GM23248 (cell line): ENCODE measurements at regions not wholly inside any gene's neighbourhood (a gene's known extent, or its start where the extent isn't known, plus 50 kb on each side); places are given as distances from the start of the nearest gene placed in this dataset.

Source experiments
- DNase-seq: peaks from one replicate; pipeline ENCODE4 v3.0.0-alpha.2; 2015
- H2AFZ ChIP-seq: fragments of 200-600 bp; sonication (generic); 2 replicates; pipeline ENCODE4 v1.6.1; 2016; ENCODE audit warnings: antibody characterized with exemption
- H3F3A ChIP-seq: fragments of 200-600 bp; sonication (generic); 2 replicates; pipeline ENCODE4 v1.6.1; 2016; ENCODE audit warnings: mild to moderate bottlenecking, antibody characterized with exemption, mixed run types; ENCODE audit not compliant: insufficient read depth
- H3K27ac ChIP-seq: fragments of 200-600 bp; sonication (generic); 2 replicates; pipeline ENCODE4 v1.5.1; 2016; ENCODE audit warnings: mild to moderate bottlenecking
- H3K27me3 ChIP-seq: fragments of 200-600 bp; sonication (generic); replicated peaks from 2 replicates; pipeline ENCODE4 v1.6.1; 2016; ENCODE audit warnings: mild to moderate bottlenecking; ENCODE audit not compliant: insufficient read depth
- H3K36me3 ChIP-seq: fragments of 200-600 bp; sonication (generic); 2 replicates; pipeline ENCODE4 v1.6.1; 2016; ENCODE audit warnings: low read depth, mild to moderate bottlenecking
- H3K4me1 ChIP-seq: fragments of 200-600 bp; sonication (generic); 2 replicates; pipeline ENCODE4 v1.6.1; 2016; ENCODE audit warnings: mild to moderate bottlenecking; ENCODE audit not compliant: insufficient read depth
- H3K4me2 ChIP-seq: fragments of 200-600 bp; sonication (generic); one replicate; pipeline ENCODE4 v1.6.1; 2016; ENCODE audit warnings: mild to moderate bottlenecking; ENCODE audit not compliant: unreplicated experiment
- H3K4me3 ChIP-seq: fragments of 200-600 bp; sonication (generic); 2 replicates; pipeline ENCODE4 v1.5.1; 2016; ENCODE audit warnings: mild to moderate bottlenecking
- H3K79me2 ChIP-seq: fragments of 200-600 bp; sonication (generic); 2 replicates; pipeline ENCODE4 v1.6.1; 2016; ENCODE audit warnings: mild to moderate bottlenecking; ENCODE audit not compliant: insufficient read depth
- H3K9ac ChIP-seq: fragments of 200-600 bp; sonication (generic); 2 replicates; pipeline ENCODE4 v1.6.1; 2016; ENCODE audit warnings: mild to moderate bottlenecking
- H3K9me2 ChIP-seq: fragments of 200-600 bp; sonication (generic); 2 replicates; pipeline ENCODE4 v1.6.1; 2016; ENCODE audit warnings: mixed run types, mild to moderate bottlenecking, moderate library complexity; ENCODE audit not compliant: insufficient read depth
- H3K9me3 ChIP-seq: fragments of 200-600 bp; sonication (generic); one replicate; pipeline ENCODE4 v1.6.1; 2017; ENCODE audit warnings: low read depth
- H4K20me1 ChIP-seq: fragments of 200-600 bp; sonication (generic); 2 replicates; pipeline ENCODE4 v1.6.0; 2016; ENCODE audit not compliant: insufficient read depth
- EZH2 ChIP-seq: fragments of 200-600 bp; sonication (generic); IDR thresholded peaks from 2 replicates; pipeline ENCODE4 v1.6.1; 2018; ENCODE audit warnings: antibody characterized with exemption, mild to moderate bottlenecking; ENCODE audit not compliant: insufficient read depth, poor library complexity, severe bottlenecking
- EZH2phosphoT487 ChIP-seq: fragments of 200-600 bp; sonication (generic); IDR thresholded peaks from 2 replicates; pipeline ENCODE4 v1.6.1; 2018; ENCODE audit warnings: antibody characterized with exemption, moderate library complexity, mild to moderate bottlenecking, low read depth; ENCODE audit not compliant: insufficient read depth
- WGBS, 2 experiments: methylation state at CpG; one replicate each; pipeline ENCODE4 v1.1.6; 2015 to 2017; ENCODE audit warnings: low lambda C conversion rate in 2 of 2, low coverage in 1 of 2; ENCODE audit errors: missing lambda C conversion rate in 2 of 2; 5-methylcytosine and 5-hydroxymethylcytosine counted together
- in situ Hi-C: fragments of 300-500 bp; cut with MboI; formaldehyde crosslinking; loops from 2 replicates; pipeline ENCODE4 v1.15.0; 2020

GRCh38 chr10:55062349-55062748 is 261.3 kb upstream of the PCDH15 start:
- no peaks in the 10 kb centered on the region for H3K4me1 ChIP-seq
- no peak for TF ChIP-seq EZH2
- TF ChIP-seq EZH2phosphoT487, result no peak
- H3K79me2 ChIP-seq, result no peaks in the 10 kb centered on the region
- no peak overlapping the region for H2AFZ ChIP-seq
- H3K27me3 ChIP-seq, result no peaks in the 10 kb centered on the region
- no peaks in the 10 kb centered on the region for H3K36me3 ChIP-seq
- H3K4me2 ChIP-seq, result no peak overlapping the region
- in situ Hi-C loops, result no loop called here
- DNase-seq, result no peak
- no peaks in the 10 kb centered on the region for H4K20me1 ChIP-seq
- H3F3A ChIP-seq, result no peaks in the 10 kb centered on the region
- H3K9me3 ChIP-seq, result no peaks in the 10 kb centered on the region
- H3K4me3 ChIP-seq, result no peak overlapping the region
- no peaks in the 10 kb centered on the region for H3K9me2 ChIP-seq
- H3K9ac ChIP-seq, result no peak overlapping the region
- H3K27ac ChIP-seq, result no peak overlapping the region

- H3K36me3 ChIP-seq, result no peaks in the 10 kb centered on the region
- H3K27me3 ChIP-seq, result no peaks in the 10 kb centered on the region
- WGBS, 2 experiments, result 16 to 18% methylated on average over 5 of the region's 5 CpGs
- no peaks in the 10 kb centered on the region for H3K9me3 ChIP-seq
- no peak for DNase-seq
- H2AFZ ChIP-seq, result no peak overlapping the region
- no peaks in the 10 kb centered on the region for H4K20me1 ChIP-seq
- no peak for TF ChIP-seq EZH2
- H3K4me2 ChIP-seq, result no peak overlapping the region
- H3K9me2 ChIP-seq, result no peaks in the 10 kb centered on the region
- no peaks in the 10 kb centered on the region for H3K79me2 ChIP-seq
- no peaks in the 10 kb centered on the region for H3K4me1 ChIP-seq
- H3K9ac ChIP-seq, result no peak overlapping the region
- no peaks in the 10 kb centered on the region for H3F3A ChIP-seq
- in situ Hi-C loops, result no loop called here
- no peak overlapping the region for H3K27ac ChIP-seq
- no peak overlapping the region for H3K4me3 ChIP-seq
These were observed 257.8 kb upstream of the PCDH15 start for GRCh38 chr10:55058800-55059199.

GRCh38 chr10:55051515-55051914 is 250.5 kb upstream of the PCDH15 start:
- H3F3A ChIP-seq, result no peaks in the 10 kb centered on the region
- H3K4me1 ChIP-seq, result no peaks in the 10 kb centered on the region
- no peaks in the 10 kb centered on the region for H3K79me2 ChIP-seq
- H3K36me3 ChIP-seq, result no peaks in the 10 kb centered on the region
- H3K27ac ChIP-seq, result no peak overlapping the region
- no peaks in the 10 kb centered on the region for H4K20me1 ChIP-seq
- H2AFZ ChIP-seq, result no peak overlapping the region
- no peak overlapping the region for H3K4me2 ChIP-seq
- no peak for TF ChIP-seq EZH2
- TF ChIP-seq EZH2phosphoT487, result no peak
- DNase-seq, result no peak
- in situ Hi-C loops, result no loop called here
- no peaks in the 10 kb centered on the region for H3K27me3 ChIP-seq
- no peak overlapping the region for H3K4me3 ChIP-seq
- H3K9ac ChIP-seq, result no peak overlapping the region
- H3K9me3 ChIP-seq, result no peaks in the 10 kb centered on the region
- WGBS, 2 experiments, result 18 to 24% methylated on average over 2 of the region's 2 CpGs
- H3K9me2 ChIP-seq, result no peaks in the 10 kb centered on the region

- no peaks in the 10 kb centered on the region for H3K36me3 ChIP-seq
- H3K79me2 ChIP-seq, result no peaks in the 10 kb centered on the region
- H3K4me2 ChIP-seq, result no peak overlapping the region
- H3K27ac ChIP-seq, result no peak overlapping the region
- 51 to 52% methylated on average over 3 of the region's 3 CpGs for WGBS, 2 experiments
- no peaks in the 10 kb centered on the region for H3K4me1 ChIP-seq
- no peaks in the 10 kb centered on the region for H3F3A ChIP-seq
- TF ChIP-seq EZH2 (no peak), EZH2phosphoT487 (no peak)
- no peaks in the 10 kb centered on the region for H3K9me2 ChIP-seq
- no peak for DNase-seq
- no peaks in the 10 kb centered on the region for H4K20me1 ChIP-seq
- no peak overlapping the region for H3K9ac ChIP-seq
- H3K27me3 ChIP-seq, result no peaks in the 10 kb centered on the region
- no peaks in the 10 kb centered on the region for H3K9me3 ChIP-seq
- no peak overlapping the region for H2AFZ ChIP-seq
- in situ Hi-C loops, result no loop called here
- no peak overlapping the region for H3K4me3 ChIP-seq
These were observed 247.9 kb upstream of the PCDH15 start for GRCh38 chr10:55048830-55049498.

- in situ Hi-C loops, result no loop called here
- no peak overlapping the region for H3K9ac ChIP-seq
- WGBS, 2 experiments, result 42 to 43% methylated on average over 3 of the region's 3 CpGs
- H3K27me3 ChIP-seq, result no peaks in the 10 kb centered on the region
- no peak for DNase-seq
- no peaks in the 10 kb centered on the region for H3K36me3 ChIP-seq
- no peak overlapping the region for H2AFZ ChIP-seq
- no peak overlapping the region for H3K4me3 ChIP-seq
- H3K79me2 ChIP-seq, result no peaks in the 10 kb centered on the region
- no peaks in the 10 kb centered on the region for H3K9me3 ChIP-seq
- H3K9me2 ChIP-seq, result no peaks in the 10 kb centered on the region
- H4K20me1 ChIP-seq, result no peaks in the 10 kb centered on the region
- H3K4me2 ChIP-seq, result no peak overlapping the region
- no peaks in the 10 kb centered on the region for H3F3A ChIP-seq
- H3K27ac ChIP-seq, result no peak overlapping the region
- TF ChIP-seq EZH2phosphoT487 (no peak), EZH2 (no peak)
- H3K4me1 ChIP-seq, result no peaks in the 10 kb centered on the region
These were observed 242.5 kb upstream of the PCDH15 start for GRCh38 chr10:55043540-55043939.
